CD14-positive monocyte (primary cell): ENCODE measurements at regions not wholly inside any gene's neighbourhood (a gene's known extent, or its start where the extent isn't known, plus 50 kb on each side); places are given as distances from the start of the nearest gene placed in this dataset.

Experiments
- DNase-seq, 3 donors: peaks; one replicate each; pipeline ENCODE4 v3.0.0-alpha.2; 2011 to 2022
- H2AFZ ChIP-seq: 2 replicates; pipeline ENCODE4 v1.6.0; 2012; ENCODE audit warnings: mild to moderate bottlenecking, low read depth, low read length, inconsistent platforms; ENCODE audit not compliant: insufficient read depth, poor library complexity, severe bottlenecking
- H3K27ac ChIP-seq, 2 donors: 1 replicate in 1 of 2; 2 replicates in 1 of 2; pipeline ENCODE4 v1.5.1; 2012 to 2013; ENCODE audit warnings: low read length in 2 of 2, control low read depth in 1 of 2, inconsistent platforms in 1 of 2, low read depth in 1 of 2, mild to moderate bottlenecking in 1 of 2
- H3K27me3 ChIP-seq, 2 donors: one replicate each; pipeline versions ENCODE4 v1.6.0 to v1.6.1; 2011 to 2013; ENCODE audit warnings: low read length in 2 of 2; ENCODE audit not compliant: control insufficient read depth in 2 of 2, insufficient read depth in 2 of 2
- H3K36me3 ChIP-seq, 2 donors: replicated peaks in 1 of 2; 1 replicate in 1 of 2; 2 replicates in 1 of 2; pipeline versions ENCODE4 v1.5.1 to v1.6.1; 2012 to 2013; ENCODE audit warnings: low read length in 2 of 2, control low read depth in 1 of 2, inconsistent platforms in 1 of 2, mild to moderate bottlenecking in 1 of 2; ENCODE audit not compliant: insufficient read depth in 2 of 2, control insufficient read depth in 1 of 2
- H3K4me1 ChIP-seq, 2 donors: 1 replicate in 1 of 2; 2 replicates in 1 of 2; pipeline versions ENCODE4 v1.5.1 to v1.6.1; 2012 to 2013; ENCODE audit warnings: low read length in 2 of 2, control low read depth in 1 of 2, inconsistent platforms in 1 of 2, mild to moderate bottlenecking in 1 of 2, moderate library complexity in 1 of 2; ENCODE audit not compliant: insufficient read depth in 2 of 2, control insufficient read depth in 1 of 2
- H3K4me2 ChIP-seq: replicated peaks from 2 replicates; pipeline ENCODE3; 2012; ENCODE audit warnings: low read length, moderate library complexity, mild to moderate bottlenecking; ENCODE audit not compliant: poor library complexity, severe bottlenecking; ENCODE audit errors: extremely low read depth
- H3K4me3 ChIP-seq, 3 experiments: fragments of 200-600 bp in 1 of 3; sonication (generic) in 1 of 3; replicated peaks in 1 of 3; 1 replicate in 2 of 3; 2 replicates in 1 of 3; pipeline ENCODE4 v1.5.1; 2011 to 2013; ENCODE audit warnings: low read length in 3 of 3, mild to moderate bottlenecking in 3 of 3, control low read depth in 2 of 3, low read depth in 2 of 3, inconsistent platforms in 1 of 3, moderate library complexity in 1 of 3
- H3K79me2 ChIP-seq: 2 replicates; pipeline ENCODE4 v1.6.0; 2012; ENCODE audit warnings: mild to moderate bottlenecking, control low read depth, inconsistent platforms, low read length, moderate library complexity; ENCODE audit not compliant: insufficient read depth
- H3K9ac ChIP-seq: 2 replicates; pipeline ENCODE4 v1.6.0; 2017; ENCODE audit warnings: low read length, mild to moderate bottlenecking; ENCODE audit not compliant: insufficient read depth, poor library complexity, severe bottlenecking
- H3K9me3 ChIP-seq, 2 donors: replicated peaks in 1 of 2; 1 replicate in 1 of 2; 2 replicates in 1 of 2; pipeline versions ENCODE4 v1.5.1 to v1.6.1; 2012 to 2013; ENCODE audit warnings: low read length in 2 of 2, control low read depth in 1 of 2; ENCODE audit not compliant: control insufficient read depth in 1 of 2, insufficient read depth in 1 of 2
- H4K20me1 ChIP-seq: 2 replicates; pipeline ENCODE4 v1.6.0; 2012; ENCODE audit warnings: mild to moderate bottlenecking, low read length, control low read depth, moderate library complexity; ENCODE audit not compliant: insufficient read depth
- H3K27ac Mint-ChIP-seq, 7 donors: one replicate each; pipeline ENCODE4 v1.8.0; 2020; ENCODE audit warnings: mild to moderate bottlenecking in 7 of 7, mixed read lengths in 7 of 7, moderate library complexity in 6 of 7, inconsistent platforms in 2 of 7
- H3K27me3 Mint-ChIP-seq, 3 donors: one replicate each; pipeline ENCODE4 v1.8.0; 2021 to 2022; ENCODE audit warnings: low read depth in 3 of 3, mild to moderate bottlenecking in 3 of 3, mixed read lengths in 3 of 3, moderate library complexity in 3 of 3, inconsistent platforms in 1 of 3
- H3K36me3 Mint-ChIP-seq, 2 donors: one replicate each; pipeline ENCODE4 v1.8.0; 2020; ENCODE audit warnings: mixed read lengths in 2 of 2, inconsistent platforms in 1 of 2, mild to moderate bottlenecking in 1 of 2
- H3K4me1 Mint-ChIP-seq: one replicate; pipeline ENCODE4 v1.8.0; 2020; ENCODE audit warnings: mild to moderate bottlenecking, mixed read lengths
- H3K4me3 Mint-ChIP-seq, 2 donors: one replicate each; pipeline ENCODE4 v1.8.0; 2020; ENCODE audit warnings: mild to moderate bottlenecking in 2 of 2, mixed read lengths in 2 of 2, moderate library complexity in 1 of 2
- H3K9me3 Mint-ChIP-seq, 7 donors: one replicate each; pipeline ENCODE4 v1.8.0; 2020 to 2022; ENCODE audit warnings: mixed read lengths in 7 of 7, mild to moderate bottlenecking in 6 of 7, moderate library complexity in 6 of 7, inconsistent platforms in 2 of 7
- WGBS: methylation state at CpG from one replicate; pipeline ENCODE4 v1.1.5; 2013; ENCODE audit warnings: missing lambda C conversion rate; ENCODE audit not compliant: insufficient coverage; 5-methylcytosine and 5-hydroxymethylcytosine counted together
- intact Hi-C, 2 donors: fragments of 100-400 bp; cut with micrococcal nuclease; formaldehyde crosslinking; loops; one replicate each; pipeline versions ENCODE4 v1.15.0 to v1.15.1; 2023
- TF ChIP-seq, protein P1 (sequence below): fragments of 200-600 bp; IDR thresholded peaks from one replicate; pipeline ENCODE4 v1.8.0; 2022; ENCODE audit warnings: antibody characterized with exemption, mild to moderate bottlenecking

DNA sequence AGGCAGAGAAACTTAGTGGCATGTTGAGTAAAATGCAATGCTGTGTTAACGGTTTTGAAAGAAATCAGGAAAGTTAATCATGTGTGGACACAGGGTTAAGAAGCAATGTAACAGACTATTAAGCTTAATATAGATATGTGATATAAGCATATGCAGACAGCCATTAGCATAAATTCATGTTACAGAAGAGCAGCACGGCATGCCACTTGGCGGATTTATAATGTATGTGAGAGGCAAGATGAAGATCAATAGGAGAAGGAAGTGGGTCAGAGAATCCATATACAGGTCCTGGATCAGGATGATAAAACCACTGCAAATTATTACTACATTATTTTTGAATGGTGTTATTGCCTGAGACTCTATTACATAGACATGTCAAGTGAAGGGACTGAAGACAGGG, 694.3 kb downstream of the MCTP2 start:
- H3K27ac Mint-ChIP-seq, result no peak overlapping the region

DNA sequence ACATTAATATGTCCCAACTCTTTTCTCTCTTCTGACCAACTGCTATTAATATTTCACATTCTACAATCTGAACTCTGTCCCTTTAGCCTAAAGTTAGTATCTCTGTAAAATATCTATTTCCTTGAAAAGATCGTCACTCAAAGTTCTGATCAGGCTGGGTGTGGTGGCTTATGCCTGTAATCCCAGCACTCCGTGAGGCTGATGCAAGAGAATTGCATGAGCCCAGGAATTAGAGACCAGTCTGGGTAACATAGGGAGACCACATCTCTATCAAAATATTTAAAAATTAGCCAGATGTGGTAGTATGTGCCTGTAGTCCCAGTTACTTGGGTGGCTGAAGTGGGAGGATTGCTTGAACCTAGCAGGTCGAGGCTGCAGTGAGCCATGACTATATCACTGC, 695.6 kb downstream of the MCTP2 start:
- Histone ChIP-seq H3K79me2 (no peaks in the 10 kb centered on the region), H3K27ac (no peak overlapping the region), H3K4me1 (no peaks in the 10 kb centered on the region), H3K4me2 (no peak overlapping the region), H3K9me3 (no peaks in the 10 kb centered on the region), H3K36me3 (no peaks in the 10 kb centered on the region), H2AFZ (no peak overlapping the region), H3K4me3 (no peak overlapping the region), H3K27me3 (no peaks in the 10 kb centered on the region), H4K20me1 (no peaks in the 10 kb centered on the region), H3K9ac (no peak overlapping the region)
- Mint-ChIP-seq H3K27ac (no peak overlapping the region), H3K9me3 (peaks cover 0 to 8% (median 3%) of the 10 kb centered on the region in 7 donors), H3K27me3 (no peaks in the 10 kb centered on the region), H3K4me3 (no peak overlapping the region), H3K4me1 (no peaks in the 10 kb centered on the region), H3K36me3 (no peaks in the 10 kb centered on the region)
- TF ChIP-seq, protein P1, sequence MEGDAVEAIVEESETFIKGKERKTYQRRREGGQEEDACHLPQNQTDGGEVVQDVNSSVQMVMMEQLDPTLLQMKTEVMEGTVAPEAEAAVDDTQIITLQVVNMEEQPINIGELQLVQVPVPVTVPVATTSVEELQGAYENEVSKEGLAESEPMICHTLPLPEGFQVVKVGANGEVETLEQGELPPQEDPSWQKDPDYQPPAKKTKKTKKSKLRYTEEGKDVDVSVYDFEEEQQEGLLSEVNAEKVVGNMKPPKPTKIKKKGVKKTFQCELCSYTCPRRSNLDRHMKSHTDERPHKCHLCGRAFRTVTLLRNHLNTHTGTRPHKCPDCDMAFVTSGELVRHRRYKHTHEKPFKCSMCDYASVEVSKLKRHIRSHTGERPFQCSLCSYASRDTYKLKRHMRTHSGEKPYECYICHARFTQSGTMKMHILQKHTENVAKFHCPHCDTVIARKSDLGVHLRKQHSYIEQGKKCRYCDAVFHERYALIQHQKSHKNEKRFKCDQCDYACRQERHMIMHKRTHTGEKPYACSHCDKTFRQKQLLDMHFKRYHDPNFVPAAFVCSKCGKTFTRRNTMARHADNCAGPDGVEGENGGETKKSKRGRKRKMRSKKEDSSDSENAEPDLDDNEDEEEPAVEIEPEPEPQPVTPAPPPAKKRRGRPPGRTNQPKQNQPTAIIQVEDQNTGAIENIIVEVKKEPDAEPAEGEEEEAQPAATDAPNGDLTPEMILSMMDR, result no peak
- intact Hi-C loops, result no loop called here
- no peak for DNase-seq
- 92% methylated on average over 2 of the region's 3 CpGs for WGBS

More for the DNA sequence above, 694.3 kb downstream of the MCTP2 start:
- Histone ChIP-seq H3K4me3 (no peak overlapping the region), H3K4me1 (no peaks in the 10 kb centered on the region), H3K4me2 (no peak overlapping the region), H4K20me1 (no peaks in the 10 kb centered on the region), H2AFZ (no peak overlapping the region), H3K9ac (no peak overlapping the region), H3K79me2 (no peaks in the 10 kb centered on the region), H3K36me3 (no peaks in the 10 kb centered on the region), H3K9me3 (no peaks in the 10 kb centered on the region), H3K27ac (no peak overlapping the region), H3K27me3 (no peaks in the 10 kb centered on the region)
- H3K4me3 Mint-ChIP-seq, result no peak overlapping the region
- H3K36me3 Mint-ChIP-seq, result no peaks in the 10 kb centered on the region
- TF ChIP-seq, protein P1, result no peak
- no peak for DNase-seq
- peaks cover 0 to 8% (median 3%) of the 10 kb centered on the region in 7 donors for H3K9me3 Mint-ChIP-seq
- peaks cover 0 to 2% (median 0%) of the 10 kb centered on the region in 3 donors for H3K27me3 Mint-ChIP-seq
- intact Hi-C loops, result no loop called here
- WGBS, result no CpG with 5 or more reads among the region's 3 CpGs
- no peaks in the 10 kb centered on the region for H3K4me1 Mint-ChIP-seq
